ENCODE measurements at regions not wholly inside any gene's neighbourhood (a gene's known extent, or its start where the extent isn't known, plus 50 kb on each side); places are given as distances from the start of the nearest gene placed in this dataset.

- Histone ChIP-seq H3K4me1 (ENCODE audit: control insufficient read depth, insufficient read depth, low read length) (no peaks in the 10 kb centered on the region), H3K27me3 (ENCODE audit: control insufficient read depth, insufficient read depth, low read length) (no peaks in the 10 kb centered on the region; the same call in 1 of the 2 replicates), H3K9me3 (ENCODE audit: control insufficient read depth, insufficient read depth, low read length) (no peaks in the 10 kb centered on the region), H3K36me3 (ENCODE audit: control insufficient read depth, insufficient read depth, low read length) (no peaks in the 10 kb centered on the region), H3K27ac (ENCODE audit: low read length) (no peak overlapping the region), H3K4me3 (ENCODE audit: low read length) (no peak overlapping the region)
- no peak for DNase-seq (ENCODE audit: low read depth, low spot score)
- no CpG with 5 or more reads among the region's 2 CpGs for WGBS (ENCODE audit: insufficient coverage, insufficient read length)
These were observed 141.3 kb upstream of the LRRC7 start for GRCh38 chr1:69426401-69426800.

- no peaks in the 10 kb centered on the region for H3K9me3 ChIP-seq (ENCODE audit: control insufficient read depth, insufficient read depth, low read length)
- H3K27me3 ChIP-seq (ENCODE audit: control insufficient read depth, insufficient read depth, low read length): no peaks in the 10 kb centered on the region; the same call in 1 of the 2 replicates
- H3K4me1 ChIP-seq (ENCODE audit: control insufficient read depth, insufficient read depth, low read length): no peaks in the 10 kb centered on the region
- DNase-seq (ENCODE audit: low read depth, low spot score): no peak
- H3K4me3 ChIP-seq (ENCODE audit: low read length): no peak overlapping the region
- no peaks in the 10 kb centered on the region for H3K36me3 ChIP-seq (ENCODE audit: control insufficient read depth, insufficient read depth, low read length)
- no peak overlapping the region for H3K27ac ChIP-seq (ENCODE audit: low read length)
These were observed 134.6 kb upstream of the LRRC7 start for GRCh38 chr1:69433073-69433472.

- Histone ChIP-seq H3K27ac (ENCODE audit: low read length) (no peak overlapping the region), H3K27me3 (ENCODE audit: control insufficient read depth, insufficient read depth, low read length) (no peaks in the 10 kb centered on the region), H3K36me3 (ENCODE audit: control insufficient read depth, insufficient read depth, low read length) (no peaks in the 10 kb centered on the region), H3K9me3 (ENCODE audit: control insufficient read depth, insufficient read depth, low read length) (no peaks in the 10 kb centered on the region), H3K4me1 (ENCODE audit: control insufficient read depth, insufficient read depth, low read length) (no peaks in the 10 kb centered on the region), H3K4me3 (ENCODE audit: low read length) (no peak overlapping the region)
- no peak for DNase-seq (ENCODE audit: low read depth, low spot score)
These were observed 131.6 kb upstream of the LRRC7 start for GRCh38 chr1:69436151-69436550.

- no peak overlapping the region for H3K4me3 ChIP-seq (ENCODE audit: low read length)
- no peak overlapping the region for H3K27ac ChIP-seq (ENCODE audit: low read length)
- no peaks in the 10 kb centered on the region for H3K36me3 ChIP-seq (ENCODE audit: control insufficient read depth, insufficient read depth, low read length)
- no peak for DNase-seq (ENCODE audit: low read depth, low spot score)
- no peaks in the 10 kb centered on the region for H3K9me3 ChIP-seq (ENCODE audit: control insufficient read depth, insufficient read depth, low read length)
- no CpG with 5 or more reads among the region's 5 CpGs for WGBS (ENCODE audit: insufficient coverage, insufficient read length)
- no peaks in the 10 kb centered on the region for H3K27me3 ChIP-seq (ENCODE audit: control insufficient read depth, insufficient read depth, low read length)
- no peaks in the 10 kb centered on the region for H3K4me1 ChIP-seq (ENCODE audit: control insufficient read depth, insufficient read depth, low read length)
These were observed 129.5 kb upstream of the LRRC7 start for GRCh38 chr1:69438056-69438795.

GRCh38 chr1:69441496-69441895 lies 126.2 kb upstream of the LRRC7 start:
- no peak overlapping the region for H3K4me3 ChIP-seq (ENCODE audit: low read length)
- no peak for DNase-seq (ENCODE audit: low read depth, low spot score)
- H3K9me3 ChIP-seq (ENCODE audit: control insufficient read depth, insufficient read depth, low read length): no peaks in the 10 kb centered on the region
- H3K4me1 ChIP-seq (ENCODE audit: control insufficient read depth, insufficient read depth, low read length): no peaks in the 10 kb centered on the region
- H3K27ac ChIP-seq (ENCODE audit: low read length): no peak overlapping the region
- no peaks in the 10 kb centered on the region for H3K27me3 ChIP-seq (ENCODE audit: control insufficient read depth, insufficient read depth, low read length)
- no peaks in the 10 kb centered on the region for H3K36me3 ChIP-seq (ENCODE audit: control insufficient read depth, insufficient read depth, low read length)

- no peaks in the 10 kb centered on the region for H3K9me3 ChIP-seq (ENCODE audit: control insufficient read depth, insufficient read depth, low read length)
- DNase-seq (ENCODE audit: low read depth, low spot score): no peak
- WGBS (ENCODE audit: insufficient coverage, insufficient read length): no CpG with 5 or more reads among the region's 2 CpGs
- no peaks in the 10 kb centered on the region for H3K27me3 ChIP-seq (ENCODE audit: control insufficient read depth, insufficient read depth, low read length)
- H3K36me3 ChIP-seq (ENCODE audit: control insufficient read depth, insufficient read depth, low read length): no peaks in the 10 kb centered on the region
- no peaks in the 10 kb centered on the region for H3K4me1 ChIP-seq (ENCODE audit: control insufficient read depth, insufficient read depth, low read length)
- H3K4me3 ChIP-seq (ENCODE audit: low read length): no peak overlapping the region
- H3K27ac ChIP-seq (ENCODE audit: low read length): no peak overlapping the region
These were observed 116.5 kb upstream of the LRRC7 start for GRCh38 chr1:69451196-69451595.

GRCh38 chr1:69455718-69456117 lies 112.0 kb upstream of the LRRC7 start:
- Histone ChIP-seq H3K27me3 (ENCODE audit: control insufficient read depth, insufficient read depth, low read length) (no peaks in the 10 kb centered on the region), H3K9me3 (ENCODE audit: control insufficient read depth, insufficient read depth, low read length) (no peaks in the 10 kb centered on the region), H3K27ac (ENCODE audit: low read length) (no peak overlapping the region), H3K36me3 (ENCODE audit: control insufficient read depth, insufficient read depth, low read length) (no peaks in the 10 kb centered on the region), H3K4me3 (ENCODE audit: low read length) (no peak overlapping the region), H3K4me1 (ENCODE audit: control insufficient read depth, insufficient read depth, low read length) (no peaks in the 10 kb centered on the region)
- WGBS (ENCODE audit: insufficient coverage, insufficient read length): no CpG with 5 or more reads among the region's 3 CpGs
- DNase-seq (ENCODE audit: low read depth, low spot score): no peak

- Histone ChIP-seq H3K27me3 (ENCODE audit: control insufficient read depth, insufficient read depth, low read length) (no peaks in the 10 kb centered on the region), H3K36me3 (ENCODE audit: control insufficient read depth, insufficient read depth, low read length) (no peaks in the 10 kb centered on the region), H3K9me3 (ENCODE audit: control insufficient read depth, insufficient read depth, low read length) (no peaks in the 10 kb centered on the region), H3K4me1 (ENCODE audit: control insufficient read depth, insufficient read depth, low read length) (no peaks in the 10 kb centered on the region), H3K4me3 (ENCODE audit: low read length) (no peak overlapping the region), H3K27ac (ENCODE audit: low read length) (no peak overlapping the region)
- DNase-seq (ENCODE audit: low read depth, low spot score): no peak
These were observed 108.5 kb upstream of the LRRC7 start for GRCh38 chr1:69459244-69459643.

- no CpG with 5 or more reads among the region's 2 CpGs for WGBS (ENCODE audit: insufficient coverage, insufficient read length)
- Histone ChIP-seq H3K36me3 (ENCODE audit: control insufficient read depth, insufficient read depth, low read length) (no peaks in the 10 kb centered on the region), H3K27me3 (ENCODE audit: control insufficient read depth, insufficient read depth, low read length) (no peaks in the 10 kb centered on the region), H3K27ac (ENCODE audit: low read length) (no peak overlapping the region), H3K9me3 (ENCODE audit: control insufficient read depth, insufficient read depth, low read length) (no peaks in the 10 kb centered on the region), H3K4me3 (ENCODE audit: low read length) (no peak overlapping the region), H3K4me1 (ENCODE audit: control insufficient read depth, insufficient read depth, low read length) (no peaks in the 10 kb centered on the region)
- no peak for DNase-seq (ENCODE audit: low read depth, low spot score)
These were observed 92.7 kb upstream of the LRRC7 start for GRCh38 chr1:69475021-69475420.

- no peaks in the 10 kb centered on the region for H3K9me3 ChIP-seq (ENCODE audit: control insufficient read depth, insufficient read depth, low read length)
- no peaks in the 10 kb centered on the region for H3K27me3 ChIP-seq (ENCODE audit: control insufficient read depth, insufficient read depth, low read length)
- WGBS (ENCODE audit: insufficient coverage, insufficient read length): no CpG with 5 or more reads among the region's 1 CpG
- no peak overlapping the region for H3K4me3 ChIP-seq (ENCODE audit: low read length)
- DNase-seq (ENCODE audit: low read depth, low spot score): no peak
- H3K4me1 ChIP-seq (ENCODE audit: control insufficient read depth, insufficient read depth, low read length): no peaks in the 10 kb centered on the region
- H3K36me3 ChIP-seq (ENCODE audit: control insufficient read depth, insufficient read depth, low read length): no peaks in the 10 kb centered on the region
- no peak overlapping the region for H3K27ac ChIP-seq (ENCODE audit: low read length)
These were observed 88.0 kb upstream of the LRRC7 start for GRCh38 chr1:69479734-69480133.

GRCh38 chr1:69483246-69483645 lies 84.5 kb upstream of the LRRC7 start:
- Histone ChIP-seq H3K4me3 (ENCODE audit: low read length) (no peak overlapping the region), H3K27ac (ENCODE audit: low read length) (no peak overlapping the region), H3K9me3 (ENCODE audit: control insufficient read depth, insufficient read depth, low read length) (no peaks in the 10 kb centered on the region), H3K36me3 (ENCODE audit: control insufficient read depth, insufficient read depth, low read length) (no peaks in the 10 kb centered on the region), H3K27me3 (ENCODE audit: control insufficient read depth, insufficient read depth, low read length) (no peaks in the 10 kb centered on the region), H3K4me1 (ENCODE audit: control insufficient read depth, insufficient read depth, low read length) (no peaks in the 10 kb centered on the region)
- DNase-seq (ENCODE audit: low read depth, low spot score): no peak
- WGBS (ENCODE audit: insufficient coverage, insufficient read length): no CpG with 5 or more reads among the region's 2 CpGs

Data from iPS DF 6.9 (cell line).